ENCODE measurements at regions not wholly inside any gene's neighbourhood (a gene's known extent, or its start where the extent isn't known, plus 50 kb on each side); places are given as distances from the start of the nearest gene placed in this dataset.
A peak's percentile ranks its signal among the peaks of the same experiment; 100 is the strongest.

- TF ChIP-seq MYC (CRISPR knock-in tag; IDR thresholded peaks at IDR 0.05; ENCODE audit: borderline replicate concordance) (0 out of 2 replicates have a peak, but pooled peaks have one; percentile 41), TGIF2 (CRISPR knock-in tag; IDR thresholded peaks at IDR 0.05) (no peak; the same call in 1 of the 2 replicates), ZNF674 (CRISPR knock-in tag; IDR thresholded peaks at IDR 0.05; ENCODE audit: low read depth) (no peak), CCAR2 (optimal IDR thresholded peaks at IDR 0.05; ENCODE audit: low read depth, low read length) (peak; percentile 54), ZNF781 (CRISPR knock-in tag; IDR thresholded peaks at IDR 0.05; ENCODE audit: borderline replicate concordance, not compliant biosample characterization) (no peak), KMT2A (CRISPR knock-in tag; IDR thresholded peaks at IDR 0.05) (no peak), ZNF788 (CRISPR knock-in tag; IDR thresholded peaks at IDR 0.05; ENCODE audit: borderline replicate concordance) (no peak), MBD4 (IDR thresholded peaks at IDR 0.05; ENCODE audit: borderline replicate concordance, low read length) (no peak), BCLAF1 (IDR thresholded peaks at IDR 0.05) (no peak), NR1H2 (CRISPR knock-in tag; IDR thresholded peaks at IDR 0.05; ENCODE audit: borderline replicate concordance, low read depth) (no peak), SNAPC4 (CRISPR knock-in tag; IDR thresholded peaks at IDR 0.05) (0 out of 2 replicates have a peak, but pooled peaks have one; percentile 34), MAFK (conservative IDR thresholded peaks at IDR 0.05 in 1 of 2, IDR thresholded peaks at IDR 0.05 in 1 of 2; ENCODE audit: low read length in 2 of 2) (peak in 1 of 2 experiments; percentile 21; a peak in 2 of 4 replicates), ZHX1 (CRISPR knock-in tag; IDR thresholded peaks at IDR 0.05; ENCODE audit: low read depth) (no peak), ZNF800 (CRISPR knock-in tag; IDR thresholded peaks at IDR 0.05) (no peak; the same call in 1 of the 2 replicates), TEAD2 (CRISPR knock-in tag; IDR thresholded peaks at IDR 0.05) (no peak), HNF4A (CRISPR knock-in tag; IDR thresholded peaks at IDR 0.05) (peak; percentile 32; the same call in 1 of the 2 replicates)
These were observed 162.6 kb upstream of the IRF2BP2 start (continued) for GRCh38 chr1:234772345-234773147.
